Endothelial cell of umbilical vein (primary cell): ENCODE measurements at regions not wholly inside any gene's neighbourhood (a gene's known extent, or its start where the extent isn't known, plus 50 kb on each side); places are given as distances from the start of the nearest gene placed in this dataset.

Experiments
- FOS ChIP-seq: IDR thresholded peaks from 2 replicates; pipeline ENCODE4 v1.6.1; 2011; ENCODE audit warnings: mild to moderate bottlenecking, low read length, moderate library complexity, borderline replicate concordance; ENCODE audit not compliant: insufficient read depth
- JUN ChIP-seq: IDR thresholded peaks from 2 replicates; pipeline ENCODE4 v1.6.1; 2011; ENCODE audit warnings: borderline replicate concordance, low read depth; ENCODE audit not compliant: insufficient read length, insufficient read depth
- MAX ChIP-seq: IDR thresholded peaks from 2 replicates; pipeline ENCODE4 v1.6.1; 2011; ENCODE audit not compliant: insufficient read depth, insufficient read length
- TF ChIP-seq, protein P1 (sequence below), 2 donors: IDR thresholded peaks; 1 replicate in 1 of 2; 2 replicates in 1 of 2; pipeline ENCODE4 v1.5.1; 2011; ENCODE audit warnings: low read length in 2 of 2, mild to moderate bottlenecking in 2 of 2, moderate library complexity in 2 of 2, control low read depth in 1 of 2, inconsistent platforms in 1 of 2, low read depth in 1 of 2; ENCODE audit not compliant: insufficient read depth in 1 of 2; ENCODE audit errors: extremely low read depth in 1 of 2

DNA sequence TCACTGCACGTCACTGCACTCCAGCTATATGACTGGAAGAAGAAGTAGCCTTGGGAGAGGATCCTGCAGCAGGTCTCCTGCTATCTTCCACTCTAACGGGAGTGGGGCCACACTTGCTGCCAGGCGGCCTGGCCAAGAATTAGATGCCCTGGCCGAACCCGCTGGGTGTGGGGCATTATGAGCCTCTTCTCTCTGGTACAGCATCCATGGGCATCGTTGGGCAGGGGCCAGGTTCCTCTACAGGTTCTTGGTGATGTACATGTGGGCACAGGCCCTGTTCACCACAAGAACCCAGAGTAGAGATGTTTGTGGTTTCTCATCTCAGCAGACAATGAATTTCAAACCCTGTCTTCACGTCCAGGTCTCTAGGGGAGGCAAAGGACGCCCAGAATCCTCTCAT lies 370.5 kb downstream of the NPHP4 start:
- TF ChIP-seq, protein P1, sequence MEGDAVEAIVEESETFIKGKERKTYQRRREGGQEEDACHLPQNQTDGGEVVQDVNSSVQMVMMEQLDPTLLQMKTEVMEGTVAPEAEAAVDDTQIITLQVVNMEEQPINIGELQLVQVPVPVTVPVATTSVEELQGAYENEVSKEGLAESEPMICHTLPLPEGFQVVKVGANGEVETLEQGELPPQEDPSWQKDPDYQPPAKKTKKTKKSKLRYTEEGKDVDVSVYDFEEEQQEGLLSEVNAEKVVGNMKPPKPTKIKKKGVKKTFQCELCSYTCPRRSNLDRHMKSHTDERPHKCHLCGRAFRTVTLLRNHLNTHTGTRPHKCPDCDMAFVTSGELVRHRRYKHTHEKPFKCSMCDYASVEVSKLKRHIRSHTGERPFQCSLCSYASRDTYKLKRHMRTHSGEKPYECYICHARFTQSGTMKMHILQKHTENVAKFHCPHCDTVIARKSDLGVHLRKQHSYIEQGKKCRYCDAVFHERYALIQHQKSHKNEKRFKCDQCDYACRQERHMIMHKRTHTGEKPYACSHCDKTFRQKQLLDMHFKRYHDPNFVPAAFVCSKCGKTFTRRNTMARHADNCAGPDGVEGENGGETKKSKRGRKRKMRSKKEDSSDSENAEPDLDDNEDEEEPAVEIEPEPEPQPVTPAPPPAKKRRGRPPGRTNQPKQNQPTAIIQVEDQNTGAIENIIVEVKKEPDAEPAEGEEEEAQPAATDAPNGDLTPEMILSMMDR (IDR thresholded peaks at IDR 0.05; ENCODE audit: extremely low read depth in 1 of 2, insufficient read depth in 1 of 2, low read depth in 1 of 2, low read length in 2 of 2) = no peak
- TF ChIP-seq MAX (no peak), JUN (no peak), FOS (no peak)
